DND-41 (cell line): ENCODE measurements at regions not wholly inside any gene's neighbourhood (a gene's known extent, or its start where the extent isn't known, plus 50 kb on each side); places are given as distances from the start of the nearest gene placed in this dataset.

Source experiments
- ATAC-seq: fragments of 200-7000 bp; cut with Tn5 transposase; 3 replicates; pipeline ENCODE4 v1.9.1; 2021; ENCODE audit warnings: low read depth; ENCODE audit not compliant: insufficient read depth
- DNase-seq: peaks from one replicate; pipeline ENCODE4 v3.0.0-alpha.2; 2020
- H2AFZ ChIP-seq: 2 replicates; pipeline ENCODE4 v1.6.0; 2012; ENCODE audit warnings: low read depth, low read length
- H3K27ac ChIP-seq: 2 replicates; pipeline ENCODE4 v1.5.1; 2012; ENCODE audit warnings: low read length, inconsistent platforms
- H3K27me3 ChIP-seq: fragments of 200-600 bp; sonication (generic); 2 replicates; pipeline ENCODE4 v1.6.0; 2012; ENCODE audit warnings: low read length, mild to moderate bottlenecking, inconsistent platforms; ENCODE audit not compliant: insufficient read depth, poor library complexity
- H3K36me3 ChIP-seq: 2 replicates; pipeline ENCODE4 v1.5.1; 2012; ENCODE audit warnings: low read length, inconsistent platforms; ENCODE audit not compliant: insufficient read depth
- H3K4me1 ChIP-seq: 2 replicates; pipeline ENCODE4 v1.5.1; 2012; ENCODE audit warnings: mild to moderate bottlenecking, low read length; ENCODE audit not compliant: insufficient read depth
- H3K4me2 ChIP-seq: 2 replicates; pipeline ENCODE4 v1.6.0; 2012; ENCODE audit warnings: mild to moderate bottlenecking, moderate library complexity, low read length, inconsistent platforms; ENCODE audit not compliant: insufficient read depth
- H3K4me3 ChIP-seq, 2 experiments: fragments of 200-600 bp in 1 of 2; shearing (Covaris generic) in 1 of 2; 2 replicates each; pipeline ENCODE4 v1.5.1; 2012 to 2016; ENCODE audit warnings: inconsistent platforms in 2 of 2, low read length in 2 of 2, mild to moderate bottlenecking in 2 of 2, low read depth in 1 of 2, moderate library complexity in 1 of 2
- H3K79me2 ChIP-seq: 2 replicates; pipeline ENCODE4 v1.6.0; 2012; ENCODE audit warnings: low read length, inconsistent platforms; ENCODE audit not compliant: insufficient read depth
- H3K9ac ChIP-seq: 2 replicates; pipeline ENCODE4 v1.6.0; 2012; ENCODE audit warnings: low read depth, mild to moderate bottlenecking, inconsistent platforms, low read length, moderate library complexity
- H3K9me3 ChIP-seq: 2 replicates; pipeline ENCODE4 v1.5.1; 2012; ENCODE audit warnings: low read length, moderate library complexity, mild to moderate bottlenecking, inconsistent platforms; ENCODE audit not compliant: insufficient read depth, severe bottlenecking
- H4K20me1 ChIP-seq: 2 replicates; pipeline ENCODE4 v1.6.0; 2012; ENCODE audit warnings: low read length; ENCODE audit not compliant: insufficient read depth
- EZH2 ChIP-seq: IDR thresholded peaks from 3 replicates; pipeline ENCODE4 v1.6.1; 2012; ENCODE audit warnings: borderline replicate concordance, low read depth, mild to moderate bottlenecking, moderate library complexity, low read length, inconsistent platforms; ENCODE audit not compliant: severe bottlenecking
- TF ChIP-seq, protein P1 (sequence below): IDR thresholded peaks from 2 replicates; pipeline ENCODE4 v1.5.1; 2012; ENCODE audit warnings: borderline replicate concordance, low read length, moderate library complexity, mild to moderate bottlenecking; ENCODE audit not compliant: poor library complexity, severe bottlenecking; ENCODE audit errors: extremely low read depth

DNA sequence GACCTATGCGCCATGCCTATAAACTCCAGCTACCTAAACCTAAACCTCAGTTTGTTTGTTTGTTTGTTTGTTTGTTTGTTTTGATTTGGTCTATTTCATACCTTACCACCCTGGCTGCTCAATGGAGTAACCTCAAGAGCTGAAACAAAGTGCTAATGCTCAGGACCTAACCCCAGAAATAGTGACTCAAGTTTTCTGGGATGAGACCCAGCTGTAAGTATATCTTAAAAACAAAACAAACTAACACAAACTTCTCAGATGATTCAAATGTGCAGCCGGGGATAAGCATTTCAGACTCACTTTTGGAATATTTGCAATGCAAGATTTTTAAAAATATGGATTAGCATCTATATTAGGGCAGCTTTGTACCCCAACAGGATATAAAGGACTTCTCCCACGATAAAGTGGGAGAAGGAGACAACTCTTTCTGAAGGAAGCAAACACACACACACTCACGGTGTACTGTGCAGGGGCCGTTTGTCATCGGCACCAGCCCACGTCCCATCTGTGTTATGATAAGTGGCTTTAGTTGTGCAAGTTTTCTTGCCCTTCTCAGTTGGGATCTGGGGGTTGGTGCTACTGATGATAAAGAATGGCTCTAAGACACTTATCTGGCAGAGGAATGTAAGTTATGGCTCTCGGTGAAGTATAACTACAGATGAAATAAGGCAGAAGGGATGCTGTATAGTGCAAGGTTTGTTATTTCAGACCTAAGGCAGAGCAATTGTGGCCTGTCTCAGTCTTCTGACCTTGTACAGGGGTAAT lies 516.7 kb upstream of the TMEM132C start:
- no peaks in the 10 kb centered on the region for H3K9me3 ChIP-seq
- no peaks in the 10 kb centered on the region for H3K79me2 ChIP-seq
- H3K27me3 ChIP-seq: no peaks in the 10 kb centered on the region
- no peak overlapping the region for H3K4me3 ChIP-seq
- H3K9ac ChIP-seq: no peak overlapping the region
- no peaks in the 10 kb centered on the region for H3K4me1 ChIP-seq
- DNase-seq (no peak), ATAC-seq (no peak)
- no peaks in the 10 kb centered on the region for H4K20me1 ChIP-seq
- no peak overlapping the region for H3K27ac ChIP-seq
- no peak overlapping the region for H3K4me2 ChIP-seq
- H2AFZ ChIP-seq: no peak overlapping the region
- TF ChIP-seq EZH2: no peak
- TF ChIP-seq, protein P1, sequence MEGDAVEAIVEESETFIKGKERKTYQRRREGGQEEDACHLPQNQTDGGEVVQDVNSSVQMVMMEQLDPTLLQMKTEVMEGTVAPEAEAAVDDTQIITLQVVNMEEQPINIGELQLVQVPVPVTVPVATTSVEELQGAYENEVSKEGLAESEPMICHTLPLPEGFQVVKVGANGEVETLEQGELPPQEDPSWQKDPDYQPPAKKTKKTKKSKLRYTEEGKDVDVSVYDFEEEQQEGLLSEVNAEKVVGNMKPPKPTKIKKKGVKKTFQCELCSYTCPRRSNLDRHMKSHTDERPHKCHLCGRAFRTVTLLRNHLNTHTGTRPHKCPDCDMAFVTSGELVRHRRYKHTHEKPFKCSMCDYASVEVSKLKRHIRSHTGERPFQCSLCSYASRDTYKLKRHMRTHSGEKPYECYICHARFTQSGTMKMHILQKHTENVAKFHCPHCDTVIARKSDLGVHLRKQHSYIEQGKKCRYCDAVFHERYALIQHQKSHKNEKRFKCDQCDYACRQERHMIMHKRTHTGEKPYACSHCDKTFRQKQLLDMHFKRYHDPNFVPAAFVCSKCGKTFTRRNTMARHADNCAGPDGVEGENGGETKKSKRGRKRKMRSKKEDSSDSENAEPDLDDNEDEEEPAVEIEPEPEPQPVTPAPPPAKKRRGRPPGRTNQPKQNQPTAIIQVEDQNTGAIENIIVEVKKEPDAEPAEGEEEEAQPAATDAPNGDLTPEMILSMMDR: no peak
- no peaks in the 10 kb centered on the region for H3K36me3 ChIP-seq

GRCh38 chr12:127752802-127753201 lies 514.2 kb upstream of the TMEM132C start:
- Histone ChIP-seq H3K9me3 (no peaks in the 10 kb centered on the region), H4K20me1 (no peaks in the 10 kb centered on the region), H2AFZ (no peak overlapping the region), H3K79me2 (no peaks in the 10 kb centered on the region), H3K9ac (no peak overlapping the region), H3K4me3 (no peak overlapping the region), H3K27me3 (no peaks in the 10 kb centered on the region), H3K4me1 (no peaks in the 10 kb centered on the region), H3K36me3 (no peaks in the 10 kb centered on the region), H3K27ac (no peak overlapping the region), H3K4me2 (no peak overlapping the region)
- DNase-seq (no peak), ATAC-seq (no peak)
- TF ChIP-seq, protein P1: no peak
- TF ChIP-seq EZH2: no peak

DNA sequence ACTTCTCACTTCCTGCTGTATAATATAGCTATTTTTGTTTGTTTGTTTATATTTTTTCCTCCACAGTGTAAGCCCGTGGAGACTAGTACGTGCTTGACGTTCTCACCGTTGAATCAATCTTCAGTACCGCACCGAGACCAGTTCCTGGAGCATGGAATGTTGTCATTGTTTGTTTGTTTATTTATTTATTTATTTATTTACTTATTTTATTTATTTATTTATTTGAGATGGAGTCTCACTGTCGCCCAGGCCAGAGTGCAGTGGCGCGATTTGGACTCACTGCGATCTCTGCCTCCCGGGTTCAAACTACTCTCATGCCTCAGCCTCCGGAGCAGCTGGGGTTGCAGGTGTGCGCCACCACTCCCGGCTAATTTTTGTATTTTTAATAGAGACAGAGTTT lies 506.6 kb upstream of the TMEM132C start:
- DNase-seq (no peak), ATAC-seq (no peak)
- no peaks in the 10 kb centered on the region for H3K79me2 ChIP-seq
- H3K9ac ChIP-seq: no peak overlapping the region
- TF ChIP-seq, protein P1: no peak
- no peak for TF ChIP-seq EZH2
- no peak overlapping the region for H2AFZ ChIP-seq
- no peak overlapping the region for H3K4me2 ChIP-seq
- no peaks in the 10 kb centered on the region for H3K36me3 ChIP-seq
- H4K20me1 ChIP-seq: no peaks in the 10 kb centered on the region
- no peak overlapping the region for H3K4me3 ChIP-seq
- no peaks in the 10 kb centered on the region for H3K27me3 ChIP-seq
- no peak overlapping the region for H3K27ac ChIP-seq
- H3K9me3 ChIP-seq: no peaks in the 10 kb centered on the region
- no peaks in the 10 kb centered on the region for H3K4me1 ChIP-seq
